NCI-H345 (cell line): ENCODE measurements at regions not wholly inside any gene's neighbourhood (a gene's known extent, or its start where the extent isn't known, plus 50 kb on each side); places are given as distances from the start of the nearest gene placed in this dataset.
"Not testable (repeated sequence)": the region's sequence is repeated elsewhere in the genome, so short reads cannot be mapped to it uniquely, and the experiment has no call there.

Experiments used
- DNase-seq: peaks from one replicate; lab custom pipeline; 2025; lab: John Stamatoyannopoulos, UW

GRCh38 chr2:167843657-167844056 lies 403.7 kb downstream of the STK39 start:
- DNase-seq: no peak

DNA sequence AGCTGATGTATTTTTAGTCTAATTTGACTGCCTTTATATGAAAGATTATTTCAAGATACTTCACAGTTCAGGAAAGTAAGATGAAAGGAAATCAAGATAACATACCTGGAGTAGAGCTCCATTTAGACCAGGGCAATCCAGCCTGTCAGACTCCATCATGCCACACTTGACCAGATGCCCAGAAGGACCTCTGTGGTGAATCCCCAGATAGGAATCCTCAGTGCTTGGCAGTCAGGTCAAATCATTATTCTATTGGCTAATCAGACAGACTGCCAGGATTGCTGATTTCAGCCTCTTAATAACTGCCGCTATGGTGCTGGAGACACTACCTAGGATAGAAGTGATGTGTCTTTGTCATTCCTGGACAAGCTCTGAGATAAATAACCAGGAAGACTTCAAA lies 404.2 kb downstream of the STK39 start:
- no peak for DNase-seq

GRCh38 chr2:167842047-167842446 lies 405.3 kb downstream of the STK39 start:
- no peak for DNase-seq

- DNase-seq: not testable (repeated sequence)
Measured at GRCh38 chr2:167835290-167835689, 412.1 kb downstream of the STK39 start.

GRCh38 chr2:167834707-167835106 lies 412.7 kb downstream of the STK39 start:
- no peak for DNase-seq

GRCh38 chr2:167833294-167833693 lies 414.1 kb downstream of the STK39 start:
- no peak for DNase-seq

DNA sequence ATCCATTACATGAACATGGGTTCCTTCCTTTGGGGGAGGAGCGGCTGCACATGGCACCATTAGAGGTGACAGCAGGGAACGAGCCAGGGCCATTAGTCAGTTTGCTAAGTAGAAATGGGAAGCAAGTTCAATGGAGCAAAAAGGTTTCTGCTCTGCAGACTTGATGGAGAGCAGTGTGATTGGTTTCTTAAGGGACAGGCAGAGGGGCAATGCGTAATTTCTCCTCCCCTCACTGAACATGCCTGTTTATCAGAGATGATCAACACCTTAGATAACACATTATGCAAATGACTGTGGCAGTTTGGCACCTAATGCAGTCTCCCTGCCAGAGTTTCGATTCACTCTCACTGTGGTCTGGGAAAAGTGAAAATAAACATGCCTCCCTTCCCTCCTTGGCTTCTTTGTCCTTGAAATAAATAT lies 414.5 kb downstream of the STK39 start:
- no peak for DNase-seq

DNA sequence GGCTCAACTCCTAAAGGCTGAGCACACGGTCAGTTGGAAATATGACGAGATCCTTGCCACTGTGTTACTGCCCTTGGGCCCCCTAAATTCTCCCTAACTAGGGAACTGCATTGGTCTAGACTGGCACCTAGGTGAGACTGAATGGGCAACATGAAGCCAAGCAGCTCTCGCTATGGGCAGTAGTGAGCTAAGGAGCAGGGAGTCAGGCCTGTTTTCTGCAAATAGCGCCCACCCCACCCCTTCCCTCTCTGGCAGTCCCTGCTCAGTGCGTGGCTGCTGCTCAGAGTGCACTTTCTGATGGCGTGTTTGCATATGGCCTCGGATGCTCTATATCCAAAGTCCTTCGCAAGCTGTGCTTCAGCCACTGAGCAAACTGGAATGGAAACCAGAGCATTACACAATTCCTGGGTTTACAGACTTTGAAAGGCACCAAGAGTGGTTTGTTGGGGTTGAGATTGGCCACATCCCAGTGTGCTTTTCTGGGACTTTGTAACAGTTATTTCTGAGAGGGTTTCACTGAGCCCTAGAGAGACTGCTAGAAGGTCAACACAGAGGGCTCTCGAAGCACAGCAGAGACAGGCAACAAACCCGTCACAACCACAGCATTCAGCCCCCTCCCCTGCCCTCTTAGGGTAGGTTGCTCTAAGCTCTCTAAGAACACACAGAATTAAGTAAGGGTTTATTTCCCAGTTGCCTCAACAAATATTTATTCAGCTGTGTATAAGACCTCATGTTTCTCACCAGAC lies 419.9 kb downstream of the STK39 start:
- DNase-seq: no peak

GRCh38 chr2:167826906-167827305 lies 420.5 kb downstream of the STK39 start:
- DNase-seq: no peak

DNA sequence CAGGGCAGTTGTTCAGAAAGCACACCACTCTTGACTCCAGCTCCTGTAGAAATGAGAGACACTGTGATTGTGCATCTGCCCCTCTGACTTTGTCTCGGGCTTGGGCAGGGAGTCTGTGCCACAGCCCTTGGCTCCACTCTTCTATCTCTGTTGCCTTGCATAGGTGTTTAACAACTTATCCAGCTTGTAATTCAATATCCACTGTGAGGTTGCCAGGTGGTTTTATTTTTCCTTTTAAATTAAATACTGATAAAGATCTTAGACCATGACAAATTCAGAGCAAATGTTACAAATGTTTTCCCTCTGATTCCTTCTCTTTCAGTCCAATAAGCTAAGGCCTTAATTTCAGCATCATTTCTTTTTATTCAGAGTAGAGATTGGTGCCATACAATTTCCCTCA lies 421.7 kb downstream of the STK39 start:
- DNase-seq: no peak

DNA sequence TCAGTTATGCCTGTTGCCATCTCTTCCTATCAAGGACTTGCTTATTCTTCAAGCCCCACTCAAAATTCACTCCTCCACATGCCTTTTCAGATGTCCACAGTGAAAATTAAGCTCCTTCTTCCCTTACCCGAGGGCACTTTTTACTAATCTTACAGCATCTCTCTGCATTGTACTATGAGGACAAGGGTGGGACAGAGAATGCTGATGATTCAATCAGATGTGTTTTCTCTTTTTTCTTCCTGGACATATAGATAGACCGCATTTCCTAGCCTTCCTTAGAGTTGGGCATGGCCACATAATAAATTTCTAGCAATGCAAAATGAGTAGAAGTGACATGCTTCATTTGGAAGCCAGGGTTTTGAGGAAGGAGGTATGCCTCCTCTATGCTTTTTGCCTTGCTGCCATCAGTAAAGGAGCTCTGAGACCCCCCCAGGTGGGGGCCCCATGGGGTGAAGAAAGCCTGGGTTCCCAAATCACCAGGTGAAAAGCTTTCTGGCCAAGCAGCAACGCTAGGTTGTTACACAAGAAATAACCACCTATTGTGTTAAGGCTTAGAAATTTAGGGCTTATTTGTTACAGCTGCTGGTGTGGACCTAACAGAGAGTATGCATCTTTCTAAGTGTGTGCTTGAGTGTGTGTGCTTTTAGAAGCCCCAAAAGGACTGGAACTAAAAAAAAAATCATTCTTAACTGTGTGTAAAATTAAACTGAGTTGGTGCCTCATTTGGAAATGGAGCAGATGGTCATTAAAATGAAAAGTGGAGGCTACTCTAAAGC lies 424.5 kb downstream of the STK39 start:
- DNase-seq: no peak

GRCh38 chr2:167820488-167820887 lies 426.9 kb downstream of the STK39 start:
- no peak for DNase-seq

DNA sequence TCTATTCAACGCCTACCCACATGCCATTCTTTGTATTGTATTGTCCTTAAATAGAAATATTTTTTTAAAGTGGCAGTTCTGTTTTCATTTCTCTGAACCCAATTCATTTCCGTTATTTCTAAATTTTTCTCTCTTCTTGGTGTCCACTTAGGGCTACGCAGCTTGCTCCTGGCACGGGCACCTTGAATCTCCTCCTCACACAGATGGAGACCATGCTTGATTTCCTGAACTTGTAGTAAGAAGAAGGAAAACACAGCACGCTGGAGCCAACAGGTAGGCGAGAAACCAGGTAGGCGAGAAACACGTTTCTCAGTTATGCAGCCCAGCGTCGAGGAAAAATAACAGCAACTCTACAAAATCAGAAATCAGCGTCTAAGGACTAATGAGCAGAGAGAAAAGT lies 428.9 kb downstream of the STK39 start:
- no peak for DNase-seq

DNA sequence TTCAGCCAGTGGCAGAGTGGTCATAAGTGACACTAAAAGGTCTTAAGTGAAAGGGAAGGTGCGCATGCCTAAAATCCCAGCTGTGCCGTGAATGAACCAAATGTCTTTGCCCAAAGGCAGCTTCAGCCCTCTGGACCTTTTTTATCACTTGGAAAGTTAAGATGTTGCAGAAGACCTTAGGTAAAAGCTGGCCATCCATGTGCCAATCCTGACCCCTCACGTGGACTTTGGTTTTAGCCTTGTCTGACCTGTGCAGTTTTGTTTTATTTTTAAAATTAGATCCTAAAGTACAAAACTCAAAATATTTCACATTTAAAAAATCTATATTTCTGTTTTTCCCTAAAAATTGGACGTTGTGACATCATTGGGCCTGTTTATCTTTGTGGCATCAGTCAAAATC lies 429.5 kb downstream of the STK39 start:
- DNase-seq: no peak

GRCh38 chr2:167817422-167817821 lies 430.0 kb downstream of the STK39 start:
- no peak for DNase-seq

DNA sequence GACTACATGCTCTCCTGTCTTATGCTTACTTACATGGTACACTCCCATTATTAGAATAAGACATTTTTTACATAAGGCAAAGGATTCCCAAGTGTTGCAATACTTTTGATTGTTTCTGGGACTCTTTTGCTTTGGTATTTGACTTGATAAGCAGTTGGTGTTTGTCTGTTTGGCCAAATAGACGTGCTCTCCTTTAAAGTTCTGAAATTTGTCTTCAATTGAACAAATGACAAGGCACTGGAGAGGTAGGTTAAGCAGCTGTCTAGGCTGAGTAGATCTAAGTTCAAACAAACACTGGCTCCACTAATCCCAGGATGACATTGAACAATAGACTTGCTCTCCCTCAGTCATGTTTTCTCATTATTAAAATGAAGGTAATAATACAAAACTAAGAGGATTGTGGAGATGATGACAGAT lies 430.5 kb downstream of the STK39 start:
- no peak for DNase-seq

DNA sequence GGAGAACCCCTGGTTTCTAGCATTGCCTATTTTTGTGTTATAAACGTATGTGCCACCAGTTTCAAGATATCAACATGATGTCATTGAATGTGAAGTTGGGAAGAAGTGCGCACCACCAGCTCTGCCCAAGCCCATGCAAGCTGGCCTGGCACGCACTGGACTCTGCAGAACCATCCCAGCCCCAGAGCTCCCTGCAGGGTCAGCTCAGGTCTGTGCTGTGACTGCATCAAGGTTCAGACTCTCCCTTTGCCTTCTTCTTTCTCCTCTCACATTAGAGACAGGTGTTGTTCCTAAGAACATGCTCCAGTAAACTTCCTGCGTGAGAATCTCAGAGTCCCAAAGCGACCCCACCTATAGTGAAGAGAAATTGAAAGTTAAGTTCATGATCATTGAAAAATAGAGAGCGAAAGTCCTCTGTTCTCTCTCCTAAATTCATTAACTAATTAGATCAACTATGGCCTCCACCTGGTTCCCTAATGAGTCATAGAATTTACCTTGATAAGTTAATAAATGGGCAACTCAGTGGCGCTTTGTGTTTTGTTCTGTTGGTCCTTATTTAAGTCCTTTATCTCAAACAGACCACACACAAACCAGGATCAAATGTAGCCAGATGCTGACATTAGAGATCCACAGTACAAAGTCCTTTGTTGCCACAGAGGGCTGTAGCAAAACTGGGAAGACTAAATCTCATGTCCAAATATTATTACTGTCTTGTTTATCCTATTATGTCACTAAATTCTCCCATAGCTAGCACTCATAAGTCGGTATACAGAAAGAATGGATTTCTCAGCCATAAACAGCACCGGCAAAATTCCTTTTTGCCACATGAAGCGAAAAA lies 432.3 kb downstream of the STK39 start:
- DNase-seq: no peak

DNA sequence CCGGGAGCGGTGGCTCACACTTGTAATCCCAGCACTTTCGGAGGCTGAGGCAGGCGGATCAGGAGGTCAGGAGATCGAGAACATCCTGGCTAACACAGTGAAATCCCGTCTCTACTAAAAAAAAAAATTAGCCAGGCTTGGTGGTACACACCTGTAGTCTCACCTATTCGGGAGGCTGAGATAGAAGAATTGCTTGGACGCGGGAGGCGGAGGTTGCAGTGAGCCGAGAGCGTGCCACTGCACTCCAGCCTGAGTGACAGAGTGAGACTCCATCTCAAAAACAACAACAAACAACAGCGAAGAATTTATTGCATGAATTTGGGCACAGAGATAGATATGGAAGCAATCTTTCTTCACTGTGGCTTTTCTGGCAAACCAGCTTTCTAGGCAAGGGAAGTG lies 432.9 kb downstream of the STK39 start:
- not testable (repeated sequence) for DNase-seq

GRCh38 chr2:167809799-167810198 lies 437.6 kb downstream of the STK39 start:
- DNase-seq: not testable (repeated sequence)

GRCh38 chr2:167803449-167803988 lies 443.9 kb downstream of the STK39 start:
- DNase-seq: no peak

DNA sequence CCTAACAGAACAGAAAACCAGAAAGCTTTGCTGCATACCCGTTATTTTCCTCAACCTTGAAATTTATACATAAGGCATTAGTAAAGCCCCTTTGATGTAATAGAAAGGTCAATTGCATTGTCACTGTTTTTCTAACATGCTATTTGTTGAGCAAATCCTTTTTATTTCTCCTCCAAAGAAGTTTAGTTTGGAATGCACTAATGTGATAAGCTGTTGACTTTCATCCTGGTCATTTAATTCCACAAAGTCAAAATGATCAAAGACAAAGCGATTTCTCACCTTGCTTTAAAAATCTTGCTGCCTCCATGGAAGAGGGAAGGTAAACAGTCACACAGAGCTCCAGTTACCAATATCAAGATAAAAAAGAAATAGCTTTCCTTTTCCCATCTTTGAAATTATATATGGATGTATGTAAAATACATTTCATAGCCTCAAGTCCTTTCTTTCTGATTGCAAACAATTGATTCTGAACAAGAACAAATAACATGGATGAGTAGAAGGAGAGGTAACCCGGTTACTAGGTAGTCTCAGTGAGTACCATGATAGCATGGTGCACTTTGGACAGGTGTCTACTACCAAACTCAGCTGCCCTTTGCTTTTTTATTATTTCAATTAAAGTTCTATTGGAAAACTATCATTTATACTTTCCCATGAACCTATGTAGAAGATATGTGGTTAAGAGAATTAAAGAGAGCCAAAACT lies 452.7 kb downstream of the STK39 start:
- DNase-seq: no peak

DNA sequence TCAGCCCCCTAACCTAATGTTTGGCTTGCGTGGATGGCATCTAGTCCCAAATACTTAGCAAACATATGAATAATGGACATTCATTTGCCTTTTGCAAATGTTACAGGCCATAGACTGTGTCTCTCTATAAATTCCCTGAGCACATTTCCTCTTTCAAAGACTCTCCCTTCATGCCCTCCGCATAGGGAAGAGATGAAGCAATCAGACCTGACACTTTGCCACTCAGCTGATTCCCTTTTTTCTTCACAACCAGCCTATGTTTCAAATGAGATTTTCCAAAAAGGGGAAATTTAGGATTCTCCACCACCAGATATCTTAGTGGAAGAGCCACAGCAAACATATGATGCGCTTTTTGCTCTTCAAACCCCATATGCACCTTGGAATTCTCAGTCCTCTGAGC lies 453.7 kb downstream of the STK39 start:
- no peak for DNase-seq
